ENCODE measurements at regions not wholly inside any gene's neighbourhood (a gene's known extent, or its start where the extent isn't known, plus 50 kb on each side); places are given as distances from the start of the nearest gene placed in this dataset.

DNA sequence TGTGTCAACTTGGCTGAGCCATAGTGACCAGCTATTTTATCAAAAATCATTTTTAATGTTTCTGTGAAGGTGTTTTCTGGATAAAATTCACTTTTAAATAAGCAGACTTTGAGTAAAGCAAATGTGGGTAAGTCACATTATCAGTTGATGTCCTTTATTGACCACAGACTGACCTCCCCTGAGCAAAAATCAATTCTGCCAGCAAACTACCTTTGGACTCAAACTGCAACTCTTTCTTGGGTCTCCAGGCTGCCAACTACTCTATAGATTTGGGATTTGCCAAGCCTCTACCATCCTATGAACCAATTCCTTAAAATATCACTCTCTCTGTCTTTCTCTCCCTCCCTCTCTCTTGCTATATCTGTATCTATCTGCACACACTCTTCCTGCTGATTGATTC is 1571.7 kb upstream of the NUDT12 start:
- TF ChIP-seq, protein P1, sequence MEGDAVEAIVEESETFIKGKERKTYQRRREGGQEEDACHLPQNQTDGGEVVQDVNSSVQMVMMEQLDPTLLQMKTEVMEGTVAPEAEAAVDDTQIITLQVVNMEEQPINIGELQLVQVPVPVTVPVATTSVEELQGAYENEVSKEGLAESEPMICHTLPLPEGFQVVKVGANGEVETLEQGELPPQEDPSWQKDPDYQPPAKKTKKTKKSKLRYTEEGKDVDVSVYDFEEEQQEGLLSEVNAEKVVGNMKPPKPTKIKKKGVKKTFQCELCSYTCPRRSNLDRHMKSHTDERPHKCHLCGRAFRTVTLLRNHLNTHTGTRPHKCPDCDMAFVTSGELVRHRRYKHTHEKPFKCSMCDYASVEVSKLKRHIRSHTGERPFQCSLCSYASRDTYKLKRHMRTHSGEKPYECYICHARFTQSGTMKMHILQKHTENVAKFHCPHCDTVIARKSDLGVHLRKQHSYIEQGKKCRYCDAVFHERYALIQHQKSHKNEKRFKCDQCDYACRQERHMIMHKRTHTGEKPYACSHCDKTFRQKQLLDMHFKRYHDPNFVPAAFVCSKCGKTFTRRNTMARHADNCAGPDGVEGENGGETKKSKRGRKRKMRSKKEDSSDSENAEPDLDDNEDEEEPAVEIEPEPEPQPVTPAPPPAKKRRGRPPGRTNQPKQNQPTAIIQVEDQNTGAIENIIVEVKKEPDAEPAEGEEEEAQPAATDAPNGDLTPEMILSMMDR (conservative IDR thresholded peaks at IDR 0.05; ENCODE audit: low read depth, low read length), result no peak
- TF ChIP-seq POLR2A (IDR thresholded peaks at IDR 0.05; ENCODE audit: low read depth, low read length) (no peak), BHLHE40 (IDR thresholded peaks at IDR 0.05; ENCODE audit: low read depth, low read length) (no peak), MXI1 (IDR thresholded peaks at IDR 0.05; ENCODE audit: borderline replicate concordance, low read depth, low read length) (no peak), MAFK (IDR thresholded peaks at IDR 0.05; ENCODE audit: low read depth, low read length) (no peak), RFX5 (IDR thresholded peaks at IDR 0.05; ENCODE audit: low read depth, low read length) (no peak), RCOR1 (IDR thresholded peaks at IDR 0.05; ENCODE audit: insufficient replicate concordance, low read length) (no peak)
- TF ChIP-seq, protein P2, sequence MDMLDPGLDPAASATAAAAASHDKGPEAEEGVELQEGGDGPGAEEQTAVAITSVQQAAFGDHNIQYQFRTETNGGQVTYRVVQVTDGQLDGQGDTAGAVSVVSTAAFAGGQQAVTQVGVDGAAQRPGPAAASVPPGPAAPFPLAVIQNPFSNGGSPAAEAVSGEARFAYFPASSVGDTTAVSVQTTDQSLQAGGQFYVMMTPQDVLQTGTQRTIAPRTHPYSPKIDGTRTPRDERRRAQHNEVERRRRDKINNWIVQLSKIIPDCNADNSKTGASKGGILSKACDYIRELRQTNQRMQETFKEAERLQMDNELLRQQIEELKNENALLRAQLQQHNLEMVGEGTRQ (IDR thresholded peaks at IDR 0.05; ENCODE audit: low read depth, low read length), result no peak

Measured in IMR-90 (cell line).